Muscle layer of duodenum (tissue), 2 donors: ENCODE measurements at regions not wholly inside any gene's neighbourhood (a gene's known extent, or its start where the extent isn't known, plus 50 kb on each side); places are given as distances from the start of the nearest gene placed in this dataset.

ENCODE experiments used
- H3K27ac ChIP-seq: one replicate; pipeline ENCODE4 v1.7.0; 2013; ENCODE audit warnings: mild to moderate bottlenecking, low read length
- H3K27me3 ChIP-seq: one replicate; pipeline ENCODE4 v1.7.0; 2013; ENCODE audit warnings: low read depth, mild to moderate bottlenecking, control low read depth, low read length
- H3K36me3 ChIP-seq, 2 donors: one replicate each; pipeline ENCODE4 v1.7.0; 2013; ENCODE audit warnings: low read length in 2 of 2, control low read depth in 1 of 2, mild to moderate bottlenecking in 1 of 2; ENCODE audit not compliant: insufficient read depth in 2 of 2, control insufficient read depth in 1 of 2
- H3K4me1 ChIP-seq, 2 donors: one replicate each; pipeline ENCODE4 v1.7.0; 2013; ENCODE audit warnings: low read length in 2 of 2, mild to moderate bottlenecking in 2 of 2, control low read depth in 1 of 2, moderate library complexity in 1 of 2; ENCODE audit not compliant: insufficient read depth in 2 of 2, control insufficient read depth in 1 of 2
- H3K4me3 ChIP-seq, 2 donors: one replicate each; pipeline ENCODE4 v1.7.0; 2013; ENCODE audit warnings: low read length in 2 of 2, low read depth in 1 of 2, mild to moderate bottlenecking in 1 of 2
- H3K9me3 ChIP-seq, 2 donors: one replicate each; pipeline ENCODE4 v1.7.0; 2013; ENCODE audit warnings: low read length in 2 of 2, control low read depth in 1 of 2, mild to moderate bottlenecking in 1 of 2; ENCODE audit not compliant: control insufficient read depth in 1 of 2
- donor health status: healthy.

DNA sequence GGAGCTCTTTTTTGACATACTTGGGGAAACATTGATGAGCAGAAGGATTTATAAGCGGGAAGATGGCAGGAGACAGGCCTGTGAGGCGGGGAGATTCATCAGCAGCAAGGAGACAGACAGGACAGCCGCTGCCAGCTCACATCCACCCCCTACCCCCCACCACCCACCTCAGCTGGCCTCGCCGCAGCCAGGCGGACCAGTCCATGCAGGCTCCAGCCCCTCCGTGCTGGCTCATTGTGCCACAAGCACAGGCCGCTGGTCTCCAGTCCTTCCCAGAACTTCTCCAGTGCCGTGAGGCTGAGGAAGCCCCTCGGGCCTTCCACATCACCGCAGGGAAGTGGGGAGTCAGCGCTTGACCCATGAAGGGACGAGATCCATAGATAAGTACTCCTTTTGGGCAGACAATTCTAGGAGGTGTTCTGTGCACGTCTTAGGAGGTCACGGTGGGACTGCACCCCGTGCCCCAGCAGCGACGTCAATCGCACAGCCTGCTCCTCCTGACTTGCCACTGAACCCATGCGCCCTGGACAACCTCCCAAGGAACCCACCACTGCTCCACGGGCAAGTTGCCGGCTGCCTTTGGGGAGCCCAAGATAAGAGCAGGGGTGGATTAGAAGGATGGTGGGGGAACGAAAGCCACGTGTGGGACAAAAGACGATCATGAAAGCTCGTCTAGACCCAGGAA is 323.6 kb downstream of the C16orf95 start:
- no peak overlapping the region for H3K27ac ChIP-seq
- H3K4me1 ChIP-seq = peaks cover 0 to 6% of the 10 kb centered on the region in 2 donors
- no peak overlapping the region for H3K4me3 ChIP-seq
- no peaks in the 10 kb centered on the region for H3K36me3 ChIP-seq
- no peaks in the 10 kb centered on the region for H3K27me3 ChIP-seq
- no peaks in the 10 kb centered on the region for H3K9me3 ChIP-seq

DNA sequence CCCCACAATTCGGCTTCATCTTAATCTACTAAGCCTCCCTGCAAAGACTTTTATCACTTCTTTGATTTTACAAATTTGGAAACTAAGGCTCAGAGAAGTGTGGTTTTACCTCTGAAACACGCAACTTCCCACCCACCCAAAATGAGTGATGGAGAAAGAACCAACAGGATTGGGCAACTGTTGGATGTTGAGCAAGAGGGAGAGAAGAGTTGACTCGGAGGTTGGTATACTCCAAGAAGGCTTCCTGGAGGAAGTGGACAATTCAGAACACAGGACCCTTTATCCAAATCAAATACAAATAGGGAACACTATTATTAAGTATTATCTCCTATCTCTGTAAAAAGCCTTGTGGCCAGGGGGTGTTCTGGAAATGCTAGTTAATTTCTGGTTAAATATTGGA is 323.0 kb downstream of the C16orf95 start:
- Histone ChIP-seq H3K36me3 (no peaks in the 10 kb centered on the region), H3K4me3 (no peak overlapping the region), H3K27ac (no peak overlapping the region), H3K9me3 (no peaks in the 10 kb centered on the region), H3K4me1 (peaks cover 0 to 6% of the 10 kb centered on the region in 2 donors), H3K27me3 (no peaks in the 10 kb centered on the region)

GRCh38 chr16:86994651-86995171 is 322.5 kb downstream of the C16orf95 start:
- Histone ChIP-seq H3K27me3 (no peaks in the 10 kb centered on the region), H3K36me3 (no peaks in the 10 kb centered on the region), H3K27ac (no peak overlapping the region), H3K4me3 (no peak overlapping the region), H3K4me1 (peaks cover 0 to 6% of the 10 kb centered on the region in 2 donors), H3K9me3 (no peaks in the 10 kb centered on the region)

DNA sequence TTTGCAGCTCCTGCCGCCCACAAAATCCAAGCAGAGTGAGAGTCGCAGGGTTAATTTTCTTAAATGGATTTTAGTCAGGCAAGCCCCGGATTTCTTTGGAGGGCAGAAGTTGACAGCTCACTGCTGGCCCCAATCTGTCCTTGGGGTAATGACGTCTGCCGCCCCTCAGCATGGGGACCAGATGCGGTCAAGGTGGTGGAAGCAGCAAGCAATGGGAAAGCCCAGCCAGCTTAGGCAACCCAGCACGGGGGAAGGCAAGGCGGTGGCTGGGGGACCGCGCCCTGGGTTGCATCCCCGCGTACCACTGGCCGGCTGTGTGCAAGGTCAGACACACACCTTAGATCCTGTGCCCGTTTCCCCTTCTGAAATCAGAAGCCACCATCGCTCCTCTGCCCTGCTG is 321.7 kb downstream of the C16orf95 start:
- Histone ChIP-seq H3K4me3 (no peak overlapping the region), H3K27ac (no peak overlapping the region), H3K4me1 (peaks cover 0 to 6% of the 10 kb centered on the region in 2 donors), H3K36me3 (no peaks in the 10 kb centered on the region), H3K9me3 (peaks cover 2 to 4% of the 10 kb centered on the region in 2 donors), H3K27me3 (no peaks in the 10 kb centered on the region)

GRCh38 chr16:86996081-86996480 is 321.1 kb downstream of the C16orf95 start:
- Histone ChIP-seq H3K27ac (no peak overlapping the region), H3K4me3 (no peak overlapping the region), H3K9me3 (peaks cover 6% of the 10 kb centered on the region in 2 donors), H3K4me1 (peaks cover 0 to 6% of the 10 kb centered on the region in 2 donors), H3K36me3 (no peaks in the 10 kb centered on the region), H3K27me3 (no peaks in the 10 kb centered on the region)

- Histone ChIP-seq H3K4me3 (no peak overlapping the region), H3K9me3 (peaks cover 6% of the 10 kb centered on the region in 2 donors), H3K4me1 (peaks cover 0 to 6% of the 10 kb centered on the region in 2 donors), H3K27ac (no peak overlapping the region), H3K27me3 (no peaks in the 10 kb centered on the region), H3K36me3 (no peaks in the 10 kb centered on the region)
Observed at GRCh38 chr16:86997058-86997457, 320.1 kb downstream of the C16orf95 start.

DNA sequence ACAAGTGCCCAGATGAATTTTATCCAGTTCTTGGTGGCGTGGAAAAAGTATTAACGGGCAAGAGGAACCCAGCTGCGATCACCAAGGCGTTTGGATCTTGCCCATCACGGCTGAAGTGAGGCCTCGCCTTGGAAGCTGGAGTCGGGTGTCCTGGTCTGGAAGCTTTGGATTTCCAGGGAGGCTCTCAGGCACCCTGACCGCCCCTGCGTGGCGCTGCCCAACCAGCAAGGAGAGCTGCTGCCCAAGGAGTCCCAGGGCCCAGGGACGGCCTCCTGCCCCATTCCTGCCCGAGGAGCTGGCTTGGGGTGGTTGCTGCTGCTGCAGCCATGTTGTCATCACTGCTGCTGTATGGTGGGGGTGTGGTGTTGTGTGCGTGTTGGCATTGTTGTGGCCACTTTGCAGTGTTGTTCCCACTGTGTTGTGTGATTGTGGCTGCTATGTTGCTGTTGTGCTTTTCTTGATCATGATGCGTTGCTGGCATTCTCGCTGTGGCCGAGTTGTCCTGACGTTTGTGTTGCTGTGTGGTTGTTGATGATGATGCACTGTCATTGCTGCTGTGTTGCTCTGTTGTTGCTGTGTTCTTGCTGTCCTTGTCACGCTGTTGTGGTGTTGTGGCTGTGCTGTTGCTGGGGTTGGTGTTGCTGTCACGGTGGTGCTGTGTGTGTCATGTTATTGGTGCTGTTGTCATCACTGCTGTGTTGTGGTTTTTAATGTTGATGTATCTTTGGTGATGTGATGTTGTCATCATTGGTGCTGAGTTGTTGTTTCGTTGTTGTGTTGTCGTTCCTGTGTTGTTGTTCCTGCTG is 318.8 kb downstream of the C16orf95 start:
- H3K4me3 ChIP-seq = no peak overlapping the region
- H3K9me3 ChIP-seq = peaks cover 6% of the 10 kb centered on the region in 2 donors
- no peaks in the 10 kb centered on the region for H3K27me3 ChIP-seq
- peaks cover 0 to 6% of the 10 kb centered on the region in 2 donors for H3K4me1 ChIP-seq
- H3K36me3 ChIP-seq = no peaks in the 10 kb centered on the region
- no peak overlapping the region for H3K27ac ChIP-seq

DNA sequence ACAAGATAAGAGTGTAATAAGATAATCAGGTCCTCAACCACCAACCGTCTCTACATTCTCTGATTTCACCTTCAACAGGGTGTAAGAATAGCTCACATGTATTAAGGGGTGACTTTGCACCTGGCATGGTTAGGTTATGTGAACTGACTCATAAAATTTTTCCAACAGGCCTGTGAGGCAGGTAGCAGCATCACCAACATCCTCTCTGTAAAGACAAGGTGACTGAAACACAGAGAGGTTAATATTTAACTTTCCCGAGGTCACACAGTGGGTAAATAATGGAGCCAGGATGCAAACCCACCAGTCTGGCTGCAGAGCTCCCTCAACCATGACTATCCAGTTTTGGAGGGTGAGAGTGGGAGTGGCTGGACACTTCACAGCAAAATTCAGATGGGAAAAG is 317.2 kb downstream of the C16orf95 start:
- H3K27me3 ChIP-seq = no peaks in the 10 kb centered on the region
- H3K4me1 ChIP-seq = peaks cover 0 to 2% of the 10 kb centered on the region in 2 donors
- H3K27ac ChIP-seq = no peak overlapping the region
- no peaks in the 10 kb centered on the region for H3K36me3 ChIP-seq
- H3K4me3 ChIP-seq = no peak overlapping the region
- H3K9me3 ChIP-seq = peaks cover 6 to 8% of the 10 kb centered on the region in 2 donors

DNA sequence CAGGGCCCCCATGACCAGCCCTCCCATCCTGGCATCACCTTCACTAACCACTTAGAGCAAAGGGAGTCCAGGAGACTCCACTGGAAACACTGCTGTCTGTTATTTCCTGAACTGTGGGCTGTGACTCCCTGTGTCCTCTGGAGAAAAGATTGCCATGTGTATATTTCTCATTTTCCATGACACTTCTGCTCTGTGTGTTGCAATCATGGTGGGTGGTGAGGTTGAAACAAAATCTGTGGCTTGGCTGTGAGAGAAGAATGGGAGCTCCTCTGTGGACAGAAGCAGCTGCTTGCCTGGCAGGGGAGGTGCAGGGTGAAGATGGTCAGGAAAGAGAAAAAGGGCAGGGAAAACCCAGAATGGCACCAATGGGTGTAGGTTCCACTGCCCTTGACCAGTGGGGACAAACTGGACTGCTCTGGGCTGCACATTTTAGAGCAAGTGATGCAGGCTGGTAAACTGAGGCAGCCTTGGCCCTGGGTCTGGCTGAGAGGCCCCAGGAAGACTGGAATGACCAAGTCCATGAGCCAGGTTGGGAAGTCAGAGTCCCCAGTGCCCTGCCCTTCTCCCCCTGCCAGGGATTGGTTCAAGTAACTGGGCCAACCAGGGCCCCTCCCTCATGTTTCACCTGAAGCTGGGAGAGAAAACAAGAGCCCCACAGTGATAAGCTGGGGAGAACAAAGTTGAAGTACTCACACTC is 314.3 kb downstream of the C16orf95 start:
- H3K9me3 ChIP-seq = peaks cover 6 to 8% of the 10 kb centered on the region in 2 donors
- no peak overlapping the region for H3K4me3 ChIP-seq
- no peaks in the 10 kb centered on the region for H3K36me3 ChIP-seq
- no peak overlapping the region for H3K27ac ChIP-seq
- H3K4me1 ChIP-seq = no peaks in the 10 kb centered on the region
- H3K27me3 ChIP-seq = no peaks in the 10 kb centered on the region

- Histone ChIP-seq H3K4me1 (no peaks in the 10 kb centered on the region), H3K9me3 (peaks cover 6 to 8% of the 10 kb centered on the region in 2 donors), H3K36me3 (no peaks in the 10 kb centered on the region), H3K4me3 (no peak overlapping the region), H3K27me3 (no peaks in the 10 kb centered on the region), H3K27ac (no peak overlapping the region)
Observed at GRCh38 chr16:87003414-87003755, 313.8 kb downstream of the C16orf95 start.

GRCh38 chr16:87006021-87006420 is 311.2 kb downstream of the C16orf95 start:
- Histone ChIP-seq H3K27me3 (no peaks in the 10 kb centered on the region), H3K36me3 (no peaks in the 10 kb centered on the region), H3K4me1 (no peaks in the 10 kb centered on the region), H3K9me3 (peaks cover 0 to 9% of the 10 kb centered on the region in 2 donors), H3K4me3 (no peak overlapping the region), H3K27ac (no peak overlapping the region)
